ENCODE measurements at regions not wholly inside any gene's neighbourhood (a gene's known extent, or its start where the extent isn't known, plus 50 kb on each side); places are given as distances from the start of the nearest gene placed in this dataset.

DNA sequence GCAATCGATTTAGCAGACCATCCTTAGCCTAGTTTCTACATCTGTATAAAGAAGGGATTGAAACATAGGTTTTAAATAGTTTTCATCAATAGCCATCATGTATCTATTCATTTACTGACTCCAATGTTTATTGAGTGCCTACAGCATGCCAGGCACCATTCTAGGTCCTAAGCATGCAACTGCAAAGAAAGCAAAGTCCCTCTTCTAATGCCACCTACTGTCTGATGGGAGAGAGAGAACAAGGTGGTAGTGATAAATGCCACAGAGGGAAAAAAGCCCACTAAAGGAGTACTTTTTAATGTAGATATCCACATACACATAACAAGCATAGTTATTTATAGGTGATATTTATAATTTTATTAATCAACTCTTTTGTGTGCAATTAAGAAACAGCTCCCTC is 67.6 kb upstream of the PPARGC1A start:
- intact Hi-C loops (cut with DNase I), result no loop called here

DNA sequence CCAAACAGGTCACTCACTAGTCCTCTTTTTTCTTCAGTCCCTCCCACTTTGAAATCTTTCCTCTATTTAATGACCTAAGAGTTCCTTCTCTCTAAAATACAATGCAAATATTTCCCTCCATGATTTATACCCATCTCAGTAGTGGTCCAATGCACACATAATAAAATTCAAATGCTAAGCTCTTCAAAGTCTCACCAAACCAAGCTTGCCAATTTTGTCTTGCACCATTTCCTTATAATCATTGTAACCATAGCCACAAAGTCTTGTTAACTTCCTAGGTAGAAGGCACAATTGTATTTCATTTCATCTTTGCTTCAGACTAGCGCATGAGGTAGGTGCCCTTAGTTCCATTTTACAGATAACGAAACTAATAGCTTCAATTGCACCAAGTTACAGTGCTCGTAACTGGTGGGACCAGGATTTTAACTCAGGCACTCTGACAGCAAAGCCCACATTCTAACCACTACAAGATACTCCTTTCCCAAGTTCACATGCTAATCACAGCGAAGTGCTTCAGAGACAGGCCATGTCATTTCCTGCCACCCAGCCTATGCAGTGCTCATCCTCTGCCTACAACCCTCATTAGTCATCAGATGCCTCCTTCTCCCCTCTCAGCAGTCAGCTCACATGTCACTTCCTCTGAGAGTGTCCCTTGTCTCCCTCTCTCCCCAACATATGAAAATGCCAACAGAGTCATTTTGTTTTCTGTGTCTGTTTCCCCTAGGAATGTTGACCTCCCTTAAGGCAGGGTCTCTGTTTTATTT is 66.9 kb upstream of the PPARGC1A start:
- TF ChIP-seq POLR2A (IDR thresholded peaks at IDR 0.05), result no peak
- TF ChIP-seq, protein P1, sequence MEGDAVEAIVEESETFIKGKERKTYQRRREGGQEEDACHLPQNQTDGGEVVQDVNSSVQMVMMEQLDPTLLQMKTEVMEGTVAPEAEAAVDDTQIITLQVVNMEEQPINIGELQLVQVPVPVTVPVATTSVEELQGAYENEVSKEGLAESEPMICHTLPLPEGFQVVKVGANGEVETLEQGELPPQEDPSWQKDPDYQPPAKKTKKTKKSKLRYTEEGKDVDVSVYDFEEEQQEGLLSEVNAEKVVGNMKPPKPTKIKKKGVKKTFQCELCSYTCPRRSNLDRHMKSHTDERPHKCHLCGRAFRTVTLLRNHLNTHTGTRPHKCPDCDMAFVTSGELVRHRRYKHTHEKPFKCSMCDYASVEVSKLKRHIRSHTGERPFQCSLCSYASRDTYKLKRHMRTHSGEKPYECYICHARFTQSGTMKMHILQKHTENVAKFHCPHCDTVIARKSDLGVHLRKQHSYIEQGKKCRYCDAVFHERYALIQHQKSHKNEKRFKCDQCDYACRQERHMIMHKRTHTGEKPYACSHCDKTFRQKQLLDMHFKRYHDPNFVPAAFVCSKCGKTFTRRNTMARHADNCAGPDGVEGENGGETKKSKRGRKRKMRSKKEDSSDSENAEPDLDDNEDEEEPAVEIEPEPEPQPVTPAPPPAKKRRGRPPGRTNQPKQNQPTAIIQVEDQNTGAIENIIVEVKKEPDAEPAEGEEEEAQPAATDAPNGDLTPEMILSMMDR (IDR thresholded peaks at IDR 0.05), result no peak
- Histone ChIP-seq H3K4me3 (no peak overlapping the region), H3K4me1 (peaks cover 11% of the 10 kb centered on the region), H3K27me3 (no peaks in the 10 kb centered on the region), H3K36me3 (replicated peaks in 1 of 2; ENCODE audit: insufficient read depth in 1 of 2, low read depth in 2 of 2) (no peaks in the 10 kb centered on the region), H3K27ac (no peak overlapping the region), H3K9me3 (no peaks in the 10 kb centered on the region)
- intact Hi-C loops (cut with DNase I), result no loop called here
- DNase-seq, result no peak
- WGBS, 2 donors, result 74 to 79% methylated on average over 4 of the region's 4 CpGs
- no peak for ATAC-seq

More for the DNA sequence above, 67.6 kb upstream of the PPARGC1A start:
- H3K27ac ChIP-seq, result no peak overlapping the region
- H3K36me3 ChIP-seq (replicated peaks in 1 of 2; ENCODE audit: insufficient read depth in 1 of 2, low read depth in 2 of 2), result no peaks in the 10 kb centered on the region
- no peaks in the 10 kb centered on the region for H3K9me3 ChIP-seq
- TF ChIP-seq, protein P1 (IDR thresholded peaks at IDR 0.05), result no peak
- no peak for TF ChIP-seq POLR2A (IDR thresholded peaks at IDR 0.05)
- H3K4me3 ChIP-seq, result no peak overlapping the region
- H3K4me1 ChIP-seq, result peaks cover 11% of the 10 kb centered on the region
- whole genome bisulfite sequencing, 2 donors, result 52 to 66% methylated on average over 1 of the region's 1 CpG
- no peaks in the 10 kb centered on the region for H3K27me3 ChIP-seq
- DNase-seq (no peak), ATAC-seq (no peak)

DNA sequence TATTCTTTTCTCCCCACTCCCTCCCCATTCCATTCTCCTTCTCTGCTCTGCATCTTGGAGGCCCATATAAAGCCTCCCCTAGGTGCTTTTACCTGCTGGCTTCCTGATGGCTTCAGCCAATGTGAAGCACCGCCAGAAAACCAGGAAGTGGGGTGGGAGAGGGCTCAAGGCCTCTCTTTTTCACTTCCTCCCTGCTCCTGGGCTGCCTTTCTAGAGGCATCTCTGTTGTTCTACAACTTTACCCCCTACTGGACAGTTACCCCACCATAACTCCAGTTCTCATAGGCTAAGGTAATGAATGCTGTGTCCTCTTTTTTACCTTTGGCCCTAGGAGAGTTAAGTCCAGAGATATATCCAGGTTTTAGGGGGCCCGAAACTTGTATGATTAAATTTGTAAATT is 62.4 kb upstream of the PPARGC1A start:
- no peaks in the 10 kb centered on the region for H3K27me3 ChIP-seq
- ATAC-seq, result no peak
- TF ChIP-seq, protein P1 (IDR thresholded peaks at IDR 0.05), result no peak
- TF ChIP-seq POLR2A (IDR thresholded peaks at IDR 0.05), result no peak
- no peaks in the 10 kb centered on the region for H3K9me3 ChIP-seq
- no peaks in the 10 kb centered on the region for H3K4me1 ChIP-seq
- no peaks in the 10 kb centered on the region for H3K36me3 ChIP-seq (replicated peaks in 1 of 2; ENCODE audit: insufficient read depth in 1 of 2, low read depth in 2 of 2)
- 70 to 81% methylated on average over 2 of the region's 2 CpGs for WGBS, 2 donors
- no peak overlapping the region for H3K4me3 ChIP-seq
- no peak overlapping the region for H3K27ac ChIP-seq
- intact Hi-C loops (cut with DNase I), result no loop called here
- DNase-seq, result no peak

DNA sequence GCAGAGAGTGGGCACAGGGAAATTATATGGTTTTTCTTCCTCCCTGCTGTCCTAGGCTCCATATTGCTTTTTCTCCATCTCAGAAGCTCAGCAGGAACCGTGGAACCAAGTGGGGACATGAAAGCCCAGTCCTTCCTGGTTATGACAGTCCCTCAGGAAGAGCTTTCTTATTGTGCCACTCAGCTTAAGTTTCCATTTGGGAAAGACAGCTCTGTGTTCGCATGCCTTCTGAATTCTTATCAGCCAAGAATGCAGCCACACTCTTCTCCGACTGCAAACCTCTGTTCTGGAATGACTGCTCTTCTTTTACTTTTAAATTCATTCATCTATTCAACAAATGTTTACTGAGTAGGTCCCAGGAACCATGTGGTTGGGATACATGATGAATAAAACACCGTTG is 58.0 kb upstream of the PPARGC1A start:
- intact Hi-C loops (cut with DNase I), result no loop called here
- Histone ChIP-seq H3K27ac (no peak overlapping the region), H3K36me3 (replicated peaks in 1 of 2; ENCODE audit: insufficient read depth in 1 of 2, low read depth in 2 of 2) (no peaks in the 10 kb centered on the region), H3K4me3 (no peak overlapping the region), H3K9me3 (no peaks in the 10 kb centered on the region), H3K4me1 (no peaks in the 10 kb centered on the region), H3K27me3 (no peaks in the 10 kb centered on the region)
- no peak for ATAC-seq
- DNase-seq, result no peak
- no peak for TF ChIP-seq POLR2A (IDR thresholded peaks at IDR 0.05)
- TF ChIP-seq, protein P1 (IDR thresholded peaks at IDR 0.05), result no peak
- 51 to 53% methylated on average over 4 of the region's 4 CpGs for WGBS, 2 donors

DNA sequence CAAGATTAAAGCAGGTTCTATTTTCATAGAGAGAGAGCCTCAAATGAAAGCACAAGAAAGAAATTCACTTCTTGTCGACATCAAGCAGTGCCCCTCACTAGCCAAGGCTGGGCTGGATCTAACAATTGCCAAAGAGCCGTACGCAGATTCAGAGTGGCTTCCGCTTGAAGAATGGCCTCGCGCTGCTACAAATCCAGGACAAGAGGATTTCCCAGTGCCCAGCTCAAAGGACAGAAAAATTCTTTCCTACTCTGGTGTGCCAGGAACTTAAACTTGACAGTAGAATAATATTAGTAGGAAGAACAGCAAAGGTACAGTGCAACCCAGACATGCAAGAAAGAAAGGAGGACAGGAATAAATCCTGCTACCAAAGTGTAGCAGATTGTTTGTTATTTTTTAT is 56.5 kb upstream of the PPARGC1A start:
- no peak overlapping the region for H3K27ac ChIP-seq
- ATAC-seq, result no peak

More for the DNA sequence above, 56.5 kb upstream of the PPARGC1A start:
- Histone ChIP-seq H3K36me3 (replicated peaks in 1 of 2; ENCODE audit: insufficient read depth in 1 of 2, low read depth in 2 of 2) (no peaks in the 10 kb centered on the region), H3K9me3 (no peaks in the 10 kb centered on the region), H3K4me1 (no peaks in the 10 kb centered on the region), H3K27me3 (no peaks in the 10 kb centered on the region), H3K4me3 (no peak overlapping the region)
- no peak for DNase-seq
- intact Hi-C loops (cut with DNase I), result no loop called here
- TF ChIP-seq POLR2A (IDR thresholded peaks at IDR 0.05), result no peak
- TF ChIP-seq, protein P1 (IDR thresholded peaks at IDR 0.05), result no peak
- 76 to 85% methylated on average over 6 of the region's 6 CpGs for WGBS, 2 donors
